CD4-positive, alpha-beta T cell treated with Interleukin-15 for 4 hours (primary cell): ENCODE measurements at regions not wholly inside any gene's neighbourhood (a gene's known extent, or its start where the extent isn't known, plus 50 kb on each side); places are given as distances from the start of the nearest gene placed in this dataset.

Experiments used
- DNase-seq: peaks from one replicate; pipeline ENCODE4 v3.0.0-alpha.2; 2020; ENCODE audit warnings: low spot score

DNA sequence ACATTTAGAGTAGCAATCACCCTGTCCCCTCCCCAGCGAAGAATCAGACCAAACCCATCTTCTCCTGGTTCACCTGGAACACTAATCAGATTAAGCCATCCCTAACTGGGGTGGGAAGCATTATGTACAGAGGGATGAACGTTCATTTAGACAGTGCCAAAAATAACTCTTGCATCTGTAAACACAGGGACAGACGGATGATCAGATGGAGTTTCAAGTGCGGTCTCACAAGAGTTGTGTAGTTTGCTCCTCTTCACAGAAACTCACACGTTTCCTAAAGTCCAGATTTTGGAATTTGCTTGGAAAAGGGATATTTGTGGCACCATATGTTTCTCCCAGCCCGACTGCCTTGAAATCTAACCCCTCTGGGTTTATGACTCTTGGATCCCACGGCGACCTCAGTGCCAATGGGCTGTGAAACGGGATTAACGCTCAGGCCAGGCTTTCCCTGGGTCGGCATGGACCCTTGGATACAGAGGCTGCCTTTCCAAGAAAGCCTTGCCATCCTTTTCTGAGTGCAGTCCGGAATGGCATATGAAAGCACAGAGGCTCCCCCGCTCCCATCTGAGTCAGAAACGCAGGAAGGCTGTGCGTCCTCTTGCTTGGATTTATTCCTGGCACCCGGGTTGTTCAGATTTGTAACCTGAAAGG lies 293.2 kb upstream of the HABP2 start:
- DNase-seq, result no peak

DNA sequence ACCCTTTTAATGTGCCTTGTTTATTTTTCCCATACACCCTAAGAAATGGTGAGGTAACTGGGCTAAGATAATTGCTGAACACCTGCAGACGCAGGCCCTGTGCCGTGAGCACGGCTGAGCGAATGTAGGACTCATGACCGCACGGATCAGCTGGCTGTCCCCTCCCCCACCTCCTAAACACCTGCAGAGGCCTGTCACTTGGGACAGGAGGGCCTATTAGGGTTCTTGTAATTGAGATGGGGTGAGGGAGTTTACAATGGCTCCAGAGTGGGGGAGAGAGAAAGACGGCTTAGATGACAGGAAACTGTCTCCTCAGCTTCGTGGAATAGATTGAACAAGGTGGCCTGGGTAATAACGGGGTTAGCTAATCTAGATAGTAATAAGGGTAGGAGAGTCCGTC lies 291.7 kb upstream of the HABP2 start:
- DNase-seq, result no peak

GRCh38 chr10:113261611-113262091 lies 291.2 kb upstream of the HABP2 start:
- DNase-seq, result no peak

DNA sequence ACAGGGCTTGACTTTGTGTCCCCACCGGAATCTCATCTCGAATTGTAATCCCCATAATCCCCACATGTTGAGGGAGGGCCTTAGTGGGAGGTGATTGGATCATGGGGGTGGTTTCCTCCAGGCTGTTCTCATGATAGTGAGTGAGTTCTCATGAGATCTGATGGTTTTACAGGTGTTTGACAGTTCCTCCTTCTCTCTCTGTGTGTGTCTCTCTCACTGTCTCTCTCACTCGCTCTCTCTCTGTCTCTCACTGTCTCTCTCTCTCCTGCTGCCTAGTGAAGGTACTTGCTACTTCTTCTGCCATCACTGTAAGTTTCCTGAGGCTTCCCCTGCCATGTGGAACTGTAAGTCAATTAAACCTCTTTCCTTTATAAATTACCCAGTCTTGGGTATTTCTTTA lies 289.8 kb upstream of the HABP2 start:
- DNase-seq, result no peak

DNA sequence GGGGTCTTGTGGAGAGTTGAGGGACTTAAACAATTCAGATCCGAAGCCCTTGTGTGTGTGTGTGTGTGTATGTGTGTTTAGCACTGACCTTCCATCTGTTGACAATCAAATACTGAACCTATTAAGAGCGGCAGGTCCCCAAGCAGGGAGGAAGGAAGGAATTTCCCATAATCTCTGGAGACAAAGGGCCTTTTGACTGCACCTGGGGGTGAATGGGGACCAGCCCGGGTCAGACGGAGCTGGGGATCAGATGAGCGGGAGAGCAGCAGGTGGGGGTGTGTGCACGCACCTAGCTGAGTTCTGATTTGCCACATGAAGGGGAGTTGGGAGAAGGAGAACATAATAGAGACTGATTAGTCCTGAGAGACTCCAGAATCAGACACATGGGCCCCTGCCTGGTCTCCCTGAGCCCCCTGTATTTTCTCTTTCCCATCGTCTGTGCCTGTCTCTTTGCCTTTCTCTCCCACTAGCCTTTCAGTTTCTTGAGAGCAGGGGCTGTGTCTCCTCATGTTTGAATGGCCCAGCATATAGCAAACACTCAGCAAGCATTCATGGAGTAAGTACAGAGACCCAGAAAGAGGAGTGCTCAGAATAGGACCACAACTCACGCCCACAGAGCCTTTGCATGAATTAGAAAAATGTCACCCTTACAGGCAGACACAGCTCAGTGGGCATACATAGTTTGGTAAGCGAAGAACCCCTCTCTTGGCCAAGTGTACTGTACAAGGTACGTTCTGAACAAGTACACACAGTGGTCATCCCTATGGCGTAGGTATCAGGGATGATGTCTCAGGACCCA lies 288.3 kb upstream of the HABP2 start:
- no peak for DNase-seq

DNA sequence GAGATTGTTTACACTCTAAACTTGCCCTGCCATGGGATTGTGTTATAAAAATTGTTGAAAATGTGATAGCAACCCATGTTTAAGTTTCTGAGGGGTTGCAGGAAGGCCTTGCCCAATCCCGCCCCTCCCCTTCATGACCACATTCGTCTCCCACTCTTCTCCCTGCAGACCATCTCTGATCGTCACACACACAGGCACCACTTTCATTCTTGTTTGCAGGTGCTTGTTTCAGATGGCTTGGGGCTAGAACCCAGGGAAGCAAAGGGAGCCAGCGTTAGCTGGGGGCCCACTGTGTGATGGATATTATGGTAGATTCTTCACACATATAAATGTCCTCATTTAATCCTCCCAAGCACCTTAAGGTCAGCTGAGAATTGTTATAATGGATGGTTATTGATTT lies 286.7 kb upstream of the HABP2 start:
- DNase-seq, result no peak

DNA sequence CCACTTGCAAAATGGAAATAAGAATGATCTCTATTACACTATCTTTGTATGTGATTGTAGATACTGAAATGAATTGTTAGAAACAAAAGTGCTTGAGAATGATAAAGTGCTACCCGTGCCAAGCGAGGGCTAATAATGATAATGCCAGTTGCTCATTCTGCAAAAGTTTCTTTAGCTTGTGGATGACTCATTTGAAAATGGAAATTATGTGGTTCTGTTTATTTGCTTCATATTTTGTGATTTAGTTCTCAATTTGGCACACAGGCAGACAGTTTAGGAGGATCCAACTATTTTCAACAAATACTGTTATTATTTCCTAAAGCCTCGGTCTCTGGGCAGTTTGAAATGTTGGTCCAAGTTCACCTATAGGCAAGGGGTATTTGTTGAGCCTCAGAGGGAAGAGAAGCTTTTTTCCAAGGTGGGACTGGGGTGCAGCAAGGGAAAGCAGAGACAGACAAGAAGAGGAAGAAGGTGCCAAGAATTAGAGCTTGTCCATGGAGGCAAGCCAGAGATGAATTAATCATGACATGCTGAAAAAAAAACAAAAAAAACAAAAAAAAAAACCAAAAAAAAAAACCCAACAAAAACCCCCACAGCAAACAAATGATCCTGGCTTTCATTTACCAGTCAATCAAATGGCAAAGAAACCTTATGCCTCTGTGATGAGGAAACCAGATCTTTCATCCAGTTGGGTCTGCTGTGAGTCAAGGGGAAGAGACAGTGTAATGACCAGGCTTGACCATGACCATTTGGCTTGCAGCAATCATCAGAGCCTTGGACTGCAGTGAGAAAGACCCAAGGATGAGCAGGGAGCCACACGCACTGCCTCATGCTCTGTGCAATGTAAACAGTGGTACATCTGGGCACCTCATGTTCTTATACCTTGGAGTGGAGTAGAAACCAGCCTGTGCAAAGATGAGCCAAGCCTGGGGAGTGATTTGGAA lies 285.0 kb upstream of the HABP2 start:
- no peak for DNase-seq

- no peak for DNase-seq
These were observed 283.5 kb upstream of the HABP2 start for GRCh38 chr10:113269333-113269732.

DNA sequence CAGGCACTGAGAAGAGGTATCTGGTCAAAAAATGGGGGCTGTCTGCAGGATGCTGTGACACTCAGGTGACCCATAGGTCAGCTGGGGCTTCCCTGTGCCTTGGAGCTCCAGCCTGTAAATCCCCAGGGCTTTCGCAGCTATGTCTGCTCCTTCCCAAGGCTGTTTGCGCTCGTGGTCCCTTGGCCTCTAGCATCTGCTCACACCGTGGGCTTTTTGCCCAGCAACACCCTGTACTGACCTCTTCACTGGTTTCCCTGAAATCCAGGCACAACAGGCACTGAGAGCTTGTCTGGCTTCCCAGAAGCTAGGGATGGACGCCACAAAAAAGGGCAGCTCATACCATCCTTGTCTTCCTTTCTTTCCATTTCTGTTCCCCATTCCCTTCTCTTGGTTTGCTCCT lies 280.3 kb upstream of the HABP2 start:
- no peak for DNase-seq

- DNase-seq, result no peak
These were observed 279.4 kb upstream of the HABP2 start for GRCh38 chr10:113273181-113274163.

GRCh38 chr10:113274176-113274829 lies 278.6 kb upstream of the HABP2 start:
- no peak for DNase-seq

DNA sequence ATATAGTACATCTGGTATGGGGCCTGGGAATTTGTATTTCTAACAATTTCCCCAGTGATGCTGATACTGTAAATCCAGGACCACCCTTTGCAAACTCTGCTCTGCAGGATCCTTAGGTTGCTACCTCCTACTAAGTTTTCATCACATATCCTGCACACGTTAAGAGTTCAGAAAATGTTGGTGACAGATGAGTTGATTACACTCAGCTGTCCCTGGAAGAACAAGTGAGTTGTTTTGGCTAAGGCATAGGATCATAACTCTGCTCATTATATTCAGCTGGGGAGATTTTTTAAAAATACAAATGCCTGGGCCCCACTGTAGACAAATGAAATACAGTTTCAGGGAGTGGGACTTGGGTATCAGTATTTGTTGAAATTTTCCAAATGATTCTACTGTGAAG lies 274.6 kb upstream of the HABP2 start:
- no peak for DNase-seq

DNA sequence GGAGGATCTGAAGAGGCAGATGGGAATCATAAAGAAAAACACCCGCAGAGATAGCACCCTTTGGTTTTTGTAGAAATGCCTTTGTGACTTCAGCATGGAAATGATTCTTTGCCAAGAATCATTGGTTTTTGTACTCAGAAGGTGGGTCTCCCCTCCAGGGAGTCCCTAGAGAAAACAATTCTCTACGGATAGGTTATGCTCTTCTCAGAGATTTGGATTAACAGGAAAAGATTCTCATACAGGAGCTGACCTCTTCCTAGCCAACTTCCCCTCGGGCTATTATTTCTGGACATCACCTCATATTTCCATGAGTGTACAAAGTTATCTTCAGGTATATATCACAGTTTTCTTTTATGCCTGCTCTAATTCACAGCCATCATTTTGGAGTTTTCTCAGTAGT lies 274.2 kb upstream of the HABP2 start:
- DNase-seq, result no peak

DNA sequence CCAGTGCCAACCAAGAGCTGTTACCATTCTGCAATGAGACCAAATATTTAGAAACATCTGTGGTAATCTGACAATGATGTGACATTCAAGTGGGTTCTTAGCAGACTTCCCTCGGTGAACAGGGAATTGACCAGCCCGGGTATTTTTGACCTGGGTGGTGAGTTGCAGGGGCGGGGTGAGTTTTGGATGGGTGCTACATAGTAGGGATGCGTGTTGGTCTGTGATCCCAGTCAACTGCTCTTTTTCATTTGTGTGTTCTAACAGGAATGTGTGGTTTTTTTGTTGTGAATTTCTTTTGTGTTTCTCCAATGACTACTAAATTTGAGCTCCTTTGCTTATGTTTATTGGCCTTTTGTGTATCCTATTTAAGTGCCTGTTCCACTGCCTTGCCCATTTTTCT lies 273.6 kb upstream of the HABP2 start:
- no peak for DNase-seq

DNA sequence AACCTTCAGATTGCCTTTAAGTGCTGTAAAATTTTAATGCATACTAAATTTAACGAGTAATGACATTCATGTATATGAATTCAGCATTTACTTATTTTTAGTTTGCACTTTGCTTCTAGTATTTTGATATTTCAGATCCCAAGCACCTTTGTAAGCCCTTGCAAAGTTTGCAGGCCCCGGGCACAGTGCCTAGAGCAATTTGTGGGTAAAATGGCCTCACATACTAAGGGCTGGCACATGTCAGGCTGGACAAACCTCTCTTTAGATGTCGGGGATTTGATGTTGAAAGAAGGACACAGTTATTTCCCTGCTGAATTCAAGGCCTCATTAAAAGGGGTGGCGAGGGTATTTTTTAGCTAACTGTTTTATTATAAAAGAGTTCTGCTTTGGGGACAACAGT lies 270.3 kb upstream of the HABP2 start:
- DNase-seq, result no peak

- no peak for DNase-seq
These were observed 269.7 kb upstream of the HABP2 start for GRCh38 chr10:113283189-113283588.

DNA sequence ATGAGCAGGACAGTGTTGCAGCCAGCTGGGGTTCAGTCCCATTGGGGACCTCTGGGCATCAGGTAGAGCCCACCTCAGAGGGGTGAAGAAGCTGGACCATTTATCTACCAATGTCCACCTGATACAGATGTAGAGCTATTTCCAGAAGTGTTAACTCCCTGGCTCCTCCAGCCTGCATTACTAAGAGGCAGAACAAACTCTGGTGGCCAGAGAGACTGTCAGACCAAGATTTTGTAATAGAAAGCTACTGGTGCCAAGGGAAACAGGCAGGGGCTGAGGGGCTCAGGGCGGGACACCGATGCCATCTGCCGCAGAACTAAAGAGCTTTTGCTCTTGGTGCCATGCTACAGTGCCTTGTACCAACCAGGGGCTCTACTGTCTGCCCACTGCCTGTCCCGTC lies 268.2 kb upstream of the HABP2 start:
- DNase-seq, result no peak

- no peak for DNase-seq
These were observed 267.5 kb upstream of the HABP2 start for GRCh38 chr10:113285305-113285704.

GRCh38 chr10:113287592-113287991 lies 265.3 kb upstream of the HABP2 start:
- no peak for DNase-seq

GRCh38 chr10:113290137-113290536 lies 262.7 kb upstream of the HABP2 start:
- DNase-seq, result no peak

DNA sequence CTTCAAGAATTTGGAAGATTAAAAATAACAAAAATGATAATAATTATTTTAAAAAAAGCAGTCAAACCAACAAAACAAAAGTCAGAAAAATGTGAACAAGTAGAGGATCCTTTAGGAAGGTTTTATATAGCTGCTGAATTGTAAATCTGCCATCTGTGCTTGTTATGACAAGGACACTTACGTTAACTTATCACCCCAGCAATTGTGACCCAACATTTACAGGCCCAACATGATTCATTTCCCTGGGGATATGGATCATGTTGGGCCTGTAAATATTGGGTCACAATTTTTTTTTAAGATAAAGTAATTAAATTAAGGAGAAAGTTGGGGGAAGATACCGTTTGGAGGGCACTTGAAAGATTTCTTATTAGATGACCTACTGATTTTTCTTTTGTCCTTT lies 261.4 kb upstream of the HABP2 start:
- DNase-seq, result no peak
